Endothelial cell of umbilical vein (primary cell): ENCODE measurements at regions not wholly inside any gene's neighbourhood (a gene's known extent, or its start where the extent isn't known, plus 50 kb on each side); places are given as distances from the start of the nearest gene placed in this dataset.

Experiments
- BruUV-seq: library from RNA; stranded (reverse); fragments of 400-500 nt; replicated peaks from 2 replicates; lab custom pipeline; 2021; lab: Mats Ljungman, UMichigan
- CTCF ChIA-PET: fragments of 300-600, 350-600 bp; sonication (Branson Sonifier 250); formaldehyde crosslinking; loops from one replicate; lab custom pipeline; 2021; ENCODE audit warnings: antibody characterized with exemption, inconsistent platforms; lab: Charles Lee
- POLR2A ChIA-PET: fragments of 300-600, 350-600 bp; sonication (Branson Sonifier 250); formaldehyde crosslinking; loops from one replicate; lab custom pipeline; 2021; ENCODE audit warnings: antibody characterized with exemption, inconsistent platforms; lab: Charles Lee
- DNase-seq: peaks from one replicate; pipeline ENCODE4 v3.0.0-alpha.2; 2011; ENCODE audit warnings: low read depth, low spot score
- FAIRE-seq: peaks from 2 replicates; lab custom pipeline; 2011; peaks lifted over from hg19 to GRCh38; lab: Jason Lieb, UNC
- H2AFZ ChIP-seq: 2 replicates; pipeline ENCODE4 v1.6.0; 2012; ENCODE audit warnings: low read depth, low read length, control low read depth, inconsistent platforms
- H3K27ac ChIP-seq: 2 replicates; pipeline ENCODE4 v1.5.1; 2011; ENCODE audit warnings: low read depth, mild to moderate bottlenecking, control low read depth, low read length, moderate library complexity; ENCODE audit not compliant: insufficient read depth
- H3K27me3 ChIP-seq, 2 experiments: 2 replicates each; pipeline versions ENCODE4 v1.6.0 to v1.6.1; 2011; ENCODE audit warnings: low read length in 2 of 2, mixed read lengths in 1 of 2; ENCODE audit not compliant: control insufficient read depth in 2 of 2, insufficient read depth in 2 of 2
- H3K36me3 ChIP-seq, 2 experiments: 2 replicates in 1 of 2; 3 replicates in 1 of 2; pipeline ENCODE4 v1.5.1; 2011; ENCODE audit warnings: low read length in 2 of 2, mild to moderate bottlenecking in 1 of 2, moderate library complexity in 1 of 2; ENCODE audit not compliant: control insufficient read depth in 2 of 2, insufficient read depth in 2 of 2; ENCODE audit errors: extremely low read depth in 1 of 2
- H3K4me1 ChIP-seq: 3 replicates; pipeline ENCODE4 v1.5.1; 2011; ENCODE audit warnings: mild to moderate bottlenecking, low read length; ENCODE audit not compliant: control insufficient read depth, insufficient read depth; ENCODE audit errors: extremely low read depth
- H3K4me2 ChIP-seq: 2 replicates; pipeline ENCODE4 v1.6.1; 2011; ENCODE audit warnings: low read length, control low read depth, mixed read lengths; ENCODE audit not compliant: insufficient read depth
- H3K4me3 ChIP-seq, 3 experiments: fragments of 200-600 bp in 1 of 3; sonication (generic), shearing (Covaris generic) in 1 of 3; replicated peaks in 1 of 3; 2 replicates each; pipeline ENCODE4 v1.5.1; 2011 to 2016; ENCODE audit warnings: control low read depth in 3 of 3, low read length in 3 of 3, mild to moderate bottlenecking in 2 of 3, inconsistent platforms in 1 of 3, low read depth in 1 of 3, moderate library complexity in 1 of 3; ENCODE audit not compliant: insufficient read depth in 1 of 3
- H3K79me2 ChIP-seq: 2 replicates; pipeline ENCODE4 v1.6.0; 2012; ENCODE audit warnings: low read length, inconsistent platforms; ENCODE audit not compliant: control insufficient read depth, insufficient read depth
- H3K9ac ChIP-seq: replicated peaks from 2 replicates; pipeline ENCODE3; 2011; ENCODE audit warnings: low read length, control low read depth; ENCODE audit not compliant: insufficient read depth; ENCODE audit errors: extremely low read depth
- H3K9me1 ChIP-seq: replicated peaks from 3 replicates; pipeline ENCODE4 v1.6.0; 2011; ENCODE audit warnings: mild to moderate bottlenecking, low read length; ENCODE audit not compliant: control insufficient read depth, insufficient read depth; ENCODE audit errors: extremely low read depth
- H3K9me3 ChIP-seq: replicated peaks from 2 replicates; pipeline ENCODE4 v1.5.1; 2012; ENCODE audit warnings: low read length, inconsistent platforms; ENCODE audit not compliant: control insufficient read depth, insufficient read depth
- H4K20me1 ChIP-seq: replicated peaks from 2 replicates; pipeline ENCODE3; 2011; ENCODE audit warnings: mild to moderate bottlenecking, low read length; ENCODE audit not compliant: control insufficient read depth, insufficient read depth; ENCODE audit errors: extremely low read depth
- CTCF ChIP-seq, 2 donors: IDR thresholded peaks; 1 replicate in 1 of 2; 2 replicates in 1 of 2; pipeline ENCODE4 v1.5.1; 2011; ENCODE audit warnings: low read length in 2 of 2, mild to moderate bottlenecking in 2 of 2, moderate library complexity in 2 of 2, control low read depth in 1 of 2, inconsistent platforms in 1 of 2, low read depth in 1 of 2; ENCODE audit not compliant: insufficient read depth in 1 of 2; ENCODE audit errors: extremely low read depth in 1 of 2
- EZH2 ChIP-seq: IDR thresholded peaks from 2 replicates; pipeline ENCODE4 v1.6.1; 2012; ENCODE audit warnings: borderline replicate concordance, low read depth, mild to moderate bottlenecking, moderate library complexity, low read length, inconsistent platforms; ENCODE audit not compliant: severe bottlenecking
- FOS ChIP-seq: IDR thresholded peaks from 2 replicates; pipeline ENCODE4 v1.6.1; 2011; ENCODE audit warnings: mild to moderate bottlenecking, low read length, moderate library complexity, borderline replicate concordance; ENCODE audit not compliant: insufficient read depth
- GATA2 ChIP-seq: IDR thresholded peaks from 2 replicates; pipeline ENCODE4 v1.7.0; 2011; ENCODE audit warnings: low read depth, mild to moderate bottlenecking, moderate library complexity, mixed read lengths, low read length; ENCODE audit not compliant: insufficient read length, insufficient read depth
- JUN ChIP-seq: IDR thresholded peaks from 2 replicates; pipeline ENCODE4 v1.6.1; 2011; ENCODE audit warnings: borderline replicate concordance, low read depth; ENCODE audit not compliant: insufficient read length, insufficient read depth
- MAX ChIP-seq: IDR thresholded peaks from 2 replicates; pipeline ENCODE4 v1.6.1; 2011; ENCODE audit not compliant: insufficient read depth, insufficient read length
- MYC ChIP-seq: IDR thresholded peaks from one replicate; pipeline ENCODE4 v1.6.1; 2011; ENCODE audit warnings: mild to moderate bottlenecking, low read depth, low read length
- POLR2A ChIP-seq: IDR thresholded peaks from 2 replicates; pipeline ENCODE4 v1.6.1; 2012; ENCODE audit warnings: low read depth, mild to moderate bottlenecking, control low read depth, low read length
- POLR2AphosphoS5 ChIP-seq: IDR thresholded peaks from 2 replicates; pipeline ENCODE4 v1.6.1; 2012; ENCODE audit warnings: low read depth, mild to moderate bottlenecking, control low read depth, low read length, moderate library complexity; ENCODE audit not compliant: insufficient read depth
- dilution Hi-C: fragments of 300-500 bp; cut with MboI; formaldehyde crosslinking; loops from one replicate; pipeline ENCODE4 v1.15.0; 2019; ENCODE audit warnings: low sequenced_read_pairs; ENCODE audit not compliant: extremely low pct_ligation_motif_present
- intact Hi-C: fragments of 100-400 bp; cut with micrococcal nuclease; formaldehyde crosslinking; loops from one replicate; pipeline ENCODE4 v1.10.0; 2022

- ChIA-PET POLR2A (no interaction called here), CTCF (interaction anchor here (1.0 kb wide), 2 partner anchors 1131 to 1134 kb away, joined by 4 to 5 read pairs; no protein-coding TSS in a partner anchor)
- Histone ChIP-seq H4K20me1 (no peaks in the 10 kb centered on the region), H3K4me2 (no peak overlapping the region), H2AFZ (no peak overlapping the region), H3K36me3 (no peaks in the 10 kb centered on the region), H3K27me3 (no peaks in the 10 kb centered on the region), H3K9me1 (no peaks in the 10 kb centered on the region), H3K79me2 (no peaks in the 10 kb centered on the region), H3K4me3 (no peak overlapping the region), H3K4me1 (no peaks in the 10 kb centered on the region), H3K9ac (no peak overlapping the region), H3K9me3 (no peaks in the 10 kb centered on the region), H3K27ac (no peak overlapping the region)
- FAIRE-seq, result peak; percentile 33
- peak; percentile 1 for DNase-seq
- dilution Hi-C loops (no loop called here), intact Hi-C loops (no loop called here)
- no TSS peak for BruUV-seq
- TF ChIP-seq CTCF (IDR thresholded peaks at IDR 0.05; ENCODE audit: extremely low read depth in 1 of 2, insufficient read depth in 1 of 2, low read depth in 1 of 2, low read length in 2 of 2) (peak; percentile 19 to 33), GATA2 (no peak)
Measured at GRCh38 chr4:14787894-14788293, 214.4 kb upstream of the CPEB2 start.

- BruUV-seq, result no TSS peak
- H2AFZ ChIP-seq, result no peak overlapping the region
- no peaks in the 10 kb centered on the region for H3K4me1 ChIP-seq
- no peak overlapping the region for H3K27ac ChIP-seq
- CTCF ChIA-PET, result no interaction called here
- no peak for FAIRE-seq
- H4K20me1 ChIP-seq, result no peaks in the 10 kb centered on the region
- no peak overlapping the region for H3K4me2 ChIP-seq
- intact Hi-C loops (no loop called here), dilution Hi-C loops (no loop called here)
- no peaks in the 10 kb centered on the region for H3K9me1 ChIP-seq
- H3K9me3 ChIP-seq, result no peaks in the 10 kb centered on the region
- TF ChIP-seq MYC, result no peak
- no peak for TF ChIP-seq POLR2AphosphoS5
- TF ChIP-seq MAX, result no peak
- TF ChIP-seq GATA2, result no peak
- TF ChIP-seq FOS, result no peak
- no peak for TF ChIP-seq CTCF (IDR thresholded peaks at IDR 0.05; ENCODE audit: extremely low read depth in 1 of 2, insufficient read depth in 1 of 2, low read depth in 1 of 2, low read length in 2 of 2)
- TF ChIP-seq POLR2A, result no peak
- no peak for TF ChIP-seq EZH2
- TF ChIP-seq JUN, result no peak
- POLR2A ChIA-PET, result no interaction called here
- no peaks in the 10 kb centered on the region for H3K27me3 ChIP-seq
- H3K79me2 ChIP-seq, result no peaks in the 10 kb centered on the region
- no peak overlapping the region for H3K4me3 ChIP-seq
- no peak overlapping the region for H3K9ac ChIP-seq
- DNase-seq, result no peak
- H3K36me3 ChIP-seq, result no peaks in the 10 kb centered on the region
Measured at GRCh38 chr4:14790494-14790893, 211.8 kb upstream of the CPEB2 start.
